Activated T-cell treated with anti-CD3 and anti-CD28 coated beads for 4 hours (primary cell): ENCODE measurements at regions not wholly inside any gene's neighbourhood (a gene's known extent, or its start where the extent isn't known, plus 50 kb on each side); places are given as distances from the start of the nearest gene placed in this dataset.

Source experiments
- DNase-seq: peaks from one replicate; pipeline ENCODE4 v3.0.0-alpha.2; 2020

DNA sequence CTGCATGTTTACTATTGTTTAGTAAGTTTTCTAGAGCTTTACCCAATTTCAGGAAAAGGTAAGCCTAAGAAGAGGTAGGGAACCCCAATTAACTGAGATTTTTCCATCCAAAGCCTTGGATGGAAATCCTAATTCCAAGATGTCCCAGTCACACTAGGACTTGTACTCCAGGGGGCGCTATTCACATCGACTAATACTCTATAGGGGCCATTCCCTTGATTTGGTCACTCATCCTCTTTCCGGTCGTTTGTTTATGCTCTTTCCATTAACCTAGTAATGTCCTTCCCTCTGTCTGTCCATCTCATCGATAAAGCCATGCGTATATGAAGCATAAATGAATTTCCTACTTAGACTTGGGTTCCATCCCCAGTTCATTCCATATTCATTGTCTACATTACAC lies 80.8 kb upstream of the FUCA2 start:
- DNase-seq = no peak

DNA sequence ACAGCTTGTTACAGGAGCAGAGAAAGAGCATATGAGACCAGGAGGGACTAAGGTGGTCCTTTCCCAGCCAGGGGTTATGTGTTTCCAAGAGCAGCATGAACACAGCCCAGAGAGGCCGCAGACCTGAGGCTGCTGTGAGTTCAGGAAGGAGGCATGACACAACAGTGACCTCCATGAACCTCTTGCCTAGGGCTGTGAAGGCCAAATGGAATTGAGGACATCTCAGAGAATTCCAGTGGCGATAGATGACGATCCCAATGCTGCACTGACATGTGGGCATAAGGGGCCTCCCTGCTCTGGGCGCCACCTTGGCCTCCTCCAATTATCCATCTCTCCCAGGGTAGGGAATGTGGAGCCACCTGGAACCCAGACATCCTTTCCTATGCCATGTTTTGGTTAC lies 79.9 kb upstream of the FUCA2 start:
- DNase-seq = no peak

DNA sequence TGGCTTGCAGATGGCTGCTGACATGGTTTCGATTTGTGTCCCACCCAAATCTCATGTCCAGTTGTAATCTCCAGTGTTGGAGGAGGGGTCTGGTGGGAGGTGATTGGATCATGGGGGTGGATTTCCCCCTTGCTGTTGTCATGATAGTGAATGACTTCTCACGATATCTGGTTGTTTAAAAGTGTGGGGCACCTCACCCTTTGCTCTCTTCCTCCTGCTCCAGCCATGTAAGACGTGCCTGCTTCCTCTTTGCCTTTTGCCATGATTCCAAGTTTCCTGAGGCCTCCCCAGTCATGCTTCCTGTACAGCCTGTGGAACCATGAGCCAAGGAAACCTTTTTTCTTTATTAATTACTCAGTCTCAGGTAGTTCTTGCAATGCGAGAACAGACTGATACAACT lies 77.6 kb upstream of the FUCA2 start:
- no peak for DNase-seq

DNA sequence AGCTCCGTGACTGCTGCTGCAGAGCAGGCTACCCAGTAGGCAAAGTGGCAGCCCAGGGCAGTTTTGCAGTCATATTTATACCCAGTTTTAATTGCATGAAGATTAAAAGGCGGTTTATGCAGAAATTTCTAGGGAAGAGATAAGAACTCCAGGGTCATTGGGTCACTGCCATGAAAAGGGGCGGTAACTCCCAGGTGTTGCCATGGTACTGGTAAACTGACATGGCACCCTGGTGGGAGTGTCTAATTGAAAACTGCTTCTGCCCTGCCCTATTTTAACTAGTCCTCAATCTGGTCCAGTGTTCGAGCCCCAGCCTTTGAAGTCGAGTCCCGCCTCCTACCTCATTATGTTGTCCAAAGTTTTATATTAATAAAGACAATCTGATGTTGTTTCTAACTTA lies 75.0 kb upstream of the FUCA2 start:
- DNase-seq = no peak

DNA sequence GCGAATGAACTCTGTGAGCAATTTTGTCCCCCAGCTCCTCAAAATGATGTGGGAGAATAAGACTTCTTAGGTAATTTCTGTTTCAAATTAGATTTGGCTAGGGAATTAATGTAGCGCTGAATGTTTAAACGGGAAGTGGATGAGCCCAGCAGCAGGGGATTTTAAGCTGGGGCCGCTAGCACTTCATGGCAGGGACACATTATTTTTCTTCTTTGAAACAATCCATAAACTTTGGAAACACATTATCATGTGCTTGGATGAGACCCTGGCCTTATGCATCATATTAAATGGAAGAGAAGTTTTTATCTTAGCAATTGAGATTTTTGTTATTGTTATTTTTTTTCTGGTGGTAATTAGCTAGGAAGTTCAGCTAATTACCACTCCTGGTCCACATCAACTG lies 74.2 kb upstream of the FUCA2 start:
- DNase-seq = no peak

DNA sequence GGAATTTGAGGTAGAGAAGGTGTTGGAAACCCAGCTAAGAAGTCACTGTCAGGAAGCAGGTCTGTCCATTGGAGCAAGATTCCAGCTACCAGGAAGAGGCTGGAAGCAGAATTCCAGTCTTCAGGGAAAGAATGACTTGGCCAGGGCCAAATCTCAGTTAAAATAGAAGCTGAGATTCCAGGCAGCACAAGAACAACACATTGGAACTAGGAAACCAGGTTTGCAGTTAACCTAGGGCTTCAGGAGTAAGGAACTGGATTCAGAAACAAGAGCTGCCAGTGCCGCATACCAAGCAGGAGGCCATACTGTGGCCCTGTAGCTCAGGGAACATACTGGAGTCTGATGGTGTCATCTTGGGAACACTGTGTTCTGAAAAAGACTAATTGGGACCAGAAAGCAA lies 73.7 kb upstream of the FUCA2 start:
- no peak for DNase-seq

DNA sequence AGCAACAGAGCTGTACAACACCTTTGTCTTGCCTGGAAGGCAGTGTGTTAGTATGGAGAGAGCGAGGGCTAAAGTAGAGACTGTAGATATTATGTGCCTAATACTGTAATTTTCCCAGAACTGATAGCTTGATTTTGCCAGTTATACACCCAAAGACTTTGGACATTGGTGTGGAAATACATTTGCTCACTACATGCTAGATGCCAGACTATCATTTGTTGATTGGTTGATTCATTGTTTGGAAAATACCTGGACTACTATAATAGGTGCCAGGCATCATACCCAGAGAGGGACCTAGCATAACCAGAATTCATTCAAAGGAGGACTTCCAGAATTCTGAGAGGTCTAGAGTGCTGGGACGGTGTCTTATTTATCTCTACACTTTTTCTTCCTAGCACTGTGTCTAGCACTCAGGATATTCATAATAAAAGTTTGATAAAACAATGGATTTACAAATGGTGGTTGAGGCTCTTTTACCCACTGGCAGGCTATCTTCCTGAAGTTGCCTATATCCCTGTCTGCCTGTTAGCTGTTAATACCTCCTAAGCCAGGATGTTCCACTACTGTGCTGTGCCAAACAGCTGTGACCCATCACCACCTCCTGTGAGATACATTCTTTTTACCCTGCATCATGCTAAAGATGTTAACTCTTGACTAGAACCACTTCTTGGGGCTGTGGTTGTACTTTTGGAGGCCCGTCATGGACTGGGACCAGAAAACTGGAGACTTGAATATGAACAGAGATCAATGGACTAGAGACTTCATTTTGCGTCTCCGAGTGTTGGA lies 72.2 kb upstream of the FUCA2 start:
- no peak for DNase-seq

DNA sequence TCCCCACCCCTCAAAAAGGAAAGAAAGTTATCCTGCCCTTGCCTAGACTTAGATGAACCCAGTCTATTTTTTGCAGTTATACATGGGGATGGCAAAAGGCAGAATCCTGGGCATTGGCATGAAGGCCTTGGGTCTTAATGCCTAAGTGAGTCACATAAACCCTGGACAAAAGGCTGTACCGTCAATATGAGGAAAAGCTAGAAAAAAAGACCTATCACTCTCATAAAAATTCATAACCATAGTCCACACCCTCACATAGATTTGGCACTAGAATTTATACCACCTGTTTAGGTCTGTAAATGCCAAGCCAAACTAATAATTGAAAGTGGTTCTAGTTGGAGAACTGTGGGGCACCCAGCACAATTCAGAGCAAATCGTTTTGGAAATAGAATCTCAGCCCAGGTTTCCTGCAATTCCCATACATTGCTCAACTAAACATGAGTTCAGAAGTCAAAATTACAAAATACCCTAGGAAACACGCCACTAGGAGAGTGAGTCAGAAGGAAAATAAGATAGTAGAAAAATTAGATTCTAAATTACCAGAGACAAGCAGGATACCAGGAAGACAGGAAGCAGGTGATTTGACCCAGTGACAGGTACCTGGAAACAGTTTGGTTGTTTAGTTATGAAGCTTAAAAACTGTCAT lies 70.4 kb upstream of the FUCA2 start:
- no peak for DNase-seq

DNA sequence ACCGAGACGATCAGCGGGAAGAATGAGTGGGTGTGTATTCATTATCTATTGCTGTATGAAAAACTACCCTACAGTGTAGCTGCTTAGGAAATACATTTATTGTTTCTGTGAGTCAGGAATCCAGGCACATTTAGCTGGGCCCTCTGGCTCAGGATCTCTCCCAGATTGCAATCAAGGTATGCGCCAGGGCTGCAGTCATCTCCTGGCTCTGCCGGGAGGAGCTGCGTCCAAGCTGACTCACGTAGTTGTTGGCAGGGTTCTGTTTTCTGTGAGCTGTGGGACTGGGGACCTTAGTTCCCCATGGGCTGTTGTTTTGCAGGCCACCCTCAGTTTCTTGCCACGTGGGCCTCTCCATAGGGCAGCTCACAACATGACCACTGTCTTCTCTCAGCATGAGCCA lies 68.2 kb upstream of the FUCA2 start:
- no peak for DNase-seq

DNA sequence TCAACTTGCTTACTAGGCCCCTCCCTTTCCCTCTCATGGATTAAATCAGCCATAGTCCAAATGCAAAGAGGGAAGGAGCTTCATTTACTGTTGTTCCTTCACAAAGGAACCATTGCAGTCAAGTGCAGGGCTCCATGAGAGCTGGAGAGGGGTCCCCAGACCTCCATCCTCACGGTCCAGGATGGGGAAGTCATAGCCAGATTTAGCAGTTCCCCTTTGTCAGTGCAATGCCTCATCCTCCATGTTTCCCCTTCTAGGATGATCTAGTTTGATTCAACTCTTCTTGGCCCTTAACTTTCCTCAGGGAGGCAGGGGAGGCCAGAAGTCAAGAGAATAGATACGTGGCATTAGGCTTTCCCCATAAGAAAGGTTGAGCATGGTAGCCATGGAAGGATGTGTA lies 66.5 kb upstream of the FUCA2 start:
- DNase-seq = no peak

DNA sequence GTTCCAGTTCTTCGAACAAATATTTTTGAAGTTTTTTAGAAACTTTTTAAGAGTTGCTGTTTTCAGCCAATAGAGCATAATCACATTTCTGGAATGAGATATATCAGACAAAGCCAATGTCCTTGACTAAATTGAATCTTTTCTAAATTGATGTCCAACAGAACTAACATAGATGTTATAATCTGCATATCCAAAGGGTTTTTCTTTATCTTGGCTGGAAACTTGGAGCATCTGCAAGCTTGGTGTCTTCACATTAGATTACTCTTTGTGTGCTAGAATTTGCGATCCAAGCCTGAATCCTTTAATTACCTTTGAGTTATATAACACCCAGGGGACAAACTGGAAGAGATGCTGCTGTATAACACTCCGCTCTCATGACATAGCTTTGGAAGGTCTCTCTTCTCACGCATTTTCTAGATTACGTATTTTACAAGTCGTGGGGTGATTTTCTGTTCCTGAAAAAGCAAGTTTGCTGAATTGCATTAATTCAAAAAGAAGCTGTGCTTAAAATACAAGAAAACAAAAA lies 64.4 kb upstream of the FUCA2 start:
- no peak for DNase-seq

DNA sequence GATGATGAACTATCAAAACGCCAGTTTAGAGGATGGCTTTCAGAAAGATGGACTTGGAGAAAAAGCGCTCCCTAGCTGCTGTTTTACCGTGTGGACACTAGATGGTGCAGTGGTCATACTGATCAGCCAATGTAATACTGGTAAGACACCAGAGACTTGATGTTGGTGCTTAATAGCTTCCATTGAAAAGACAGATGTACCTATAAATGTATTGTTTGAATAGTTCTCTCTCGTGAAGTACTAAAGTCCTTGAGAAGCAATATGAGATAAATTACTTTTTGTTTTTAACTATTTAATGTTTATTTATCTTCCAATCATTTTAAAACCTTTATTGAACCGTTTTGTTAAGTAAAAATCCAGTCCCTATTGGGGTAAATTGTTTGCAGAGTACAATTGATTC lies 63.9 kb upstream of the FUCA2 start:
- DNase-seq = peak; percentile 47

DNA sequence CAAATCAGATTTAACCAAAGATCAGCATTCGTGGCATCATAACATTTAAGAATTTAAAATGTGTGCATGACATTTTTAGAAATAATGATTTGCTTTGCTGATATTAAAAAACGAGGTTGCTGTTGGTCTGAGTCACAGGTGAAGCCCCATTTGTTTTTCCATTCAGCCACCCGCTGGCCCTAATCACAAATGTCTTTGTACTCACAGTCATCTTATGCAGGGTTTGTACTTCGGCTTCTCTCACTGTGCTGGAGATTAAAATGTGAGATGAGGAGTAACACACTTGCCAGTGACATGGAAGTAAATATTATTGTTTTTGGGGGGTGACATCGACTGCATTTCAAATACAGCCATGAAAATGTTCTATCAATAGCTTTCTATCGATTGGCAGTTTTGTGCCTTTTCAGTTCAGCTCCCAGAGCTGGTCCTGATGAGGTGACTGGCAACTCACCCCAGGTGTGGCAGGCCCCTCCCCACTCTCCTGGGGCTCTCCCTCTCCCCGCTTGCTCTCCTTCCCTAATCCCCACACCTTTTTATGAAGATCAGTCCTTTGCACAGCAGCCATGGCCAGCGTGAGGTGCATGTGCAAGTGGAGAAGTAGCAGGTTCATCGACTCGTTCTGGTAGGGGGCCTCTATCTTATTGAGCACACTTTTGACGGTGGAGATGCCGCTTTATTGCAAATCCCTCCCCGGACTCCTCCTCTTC lies 58.8 kb upstream of the FUCA2 start:
- DNase-seq = no peak

DNA sequence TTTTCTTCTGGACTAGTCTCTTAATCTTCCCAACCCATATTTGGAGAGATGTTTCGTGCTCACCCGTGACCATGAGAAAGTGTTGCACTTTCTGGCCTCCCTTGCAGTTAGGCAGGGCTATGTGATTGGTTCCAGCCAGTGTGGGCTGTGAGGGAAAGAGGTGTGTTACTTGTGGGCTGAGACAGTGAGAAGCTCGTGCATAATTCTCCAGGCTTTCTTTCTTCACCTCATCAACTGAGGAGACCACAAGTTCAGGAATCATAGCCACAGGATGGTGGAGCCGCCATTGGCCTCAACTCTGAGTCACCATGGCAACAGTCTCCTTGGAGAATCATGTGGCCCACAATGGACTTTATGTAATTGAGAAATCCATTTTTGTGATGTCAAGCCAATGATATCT lies 57.5 kb upstream of the FUCA2 start:
- no peak for DNase-seq

DNA sequence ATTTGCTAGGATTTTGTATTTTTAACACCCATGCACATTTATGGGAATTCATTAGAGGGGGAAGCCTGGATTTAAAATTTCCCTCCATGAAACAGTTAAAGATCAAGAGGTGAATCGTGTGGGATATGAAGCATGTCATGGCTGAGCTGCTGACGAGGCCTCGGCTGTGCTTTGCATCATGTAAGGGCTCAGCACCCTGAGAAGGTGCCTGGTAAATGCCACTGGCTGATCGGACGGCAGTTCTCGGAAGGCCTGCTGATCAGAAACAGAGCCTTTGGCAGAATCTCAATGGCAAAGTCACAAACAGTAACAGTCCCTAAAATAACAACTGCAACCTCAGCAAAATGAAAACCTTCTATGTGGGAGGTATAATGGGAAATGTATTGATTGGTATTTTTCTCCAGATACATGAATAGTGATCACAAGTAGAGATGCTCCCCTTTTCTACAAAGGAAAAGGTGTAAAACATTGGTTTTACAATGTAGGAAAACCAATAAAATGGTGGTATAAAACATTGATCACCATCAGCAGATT lies 53.0 kb upstream of the FUCA2 start:
- DNase-seq = no peak

DNA sequence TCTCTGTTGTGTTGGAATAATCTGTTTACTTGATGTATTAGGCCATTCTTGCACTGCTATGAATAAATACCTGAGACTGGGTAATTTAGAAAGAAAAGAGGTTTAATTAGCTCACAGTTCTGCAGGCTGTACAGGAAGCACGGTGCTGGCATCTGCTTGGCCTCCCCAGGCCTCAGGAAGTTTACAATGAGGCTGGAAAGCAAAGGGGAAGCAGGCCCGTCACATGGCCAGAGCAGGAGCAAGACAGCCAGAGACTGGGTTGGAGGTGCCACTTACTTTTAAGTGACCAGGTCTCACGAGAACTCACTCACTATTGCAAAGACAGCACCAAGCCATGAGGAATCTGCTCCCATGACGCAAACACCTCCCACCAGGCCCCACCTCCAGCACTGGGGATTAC lies 50.6 kb upstream of the FUCA2 start:
- DNase-seq = no peak
